WTC11 (cell line): ENCODE measurements at regions not wholly inside any gene's neighbourhood (a gene's known extent, or its start where the extent isn't known, plus 50 kb on each side); places are given as distances from the start of the nearest gene placed in this dataset.

Experiments
- ATAC-seq: fragments of 200-7000 bp; cut with Tn5 transposase; 2 replicates; pipeline ENCODE4 v1.10.0; 2021; ENCODE audit warnings: mild to moderate bottlenecking, moderate library complexity
- CTCF ChIA-PET: fragments of 300-600 bp; sonication (Branson Sonifier 250); formaldehyde crosslinking; loops from one replicate; lab custom pipeline; 2021; ENCODE audit warnings: antibody characterized with exemption; lab: Charles Lee
- POLR2A ChIA-PET: fragments of 350-600 bp; sonication (Branson Sonifier 250); formaldehyde crosslinking; loops from one replicate; lab custom pipeline; 2021; ENCODE audit warnings: antibody characterized with exemption; lab: Charles Lee
- DNase-seq: peaks from one replicate; pipeline ENCODE4 v3.0.0; 2021; ENCODE audit warnings: low spot score
- H3K27ac Mint-ChIP-seq: 2 replicates; pipeline ENCODE4 v1.8.0; 2021; ENCODE audit warnings: mixed read lengths
- H3K27me3 Mint-ChIP-seq: 2 replicates; pipeline ENCODE4 v1.8.0; 2021; ENCODE audit warnings: low read depth, mild to moderate bottlenecking, moderate library complexity, mixed read lengths
- H3K36me3 Mint-ChIP-seq: 2 replicates; pipeline ENCODE4 v1.8.0; 2021; ENCODE audit warnings: mixed read lengths
- H3K4me1 Mint-ChIP-seq: 2 replicates; pipeline ENCODE4 v1.8.0; 2022; ENCODE audit warnings: mixed read lengths
- H3K4me3 Mint-ChIP-seq: 2 replicates; pipeline ENCODE4 v1.8.0; 2021; ENCODE audit warnings: mild to moderate bottlenecking, moderate library complexity, mixed read lengths
- H3K9me3 Mint-ChIP-seq: 2 replicates; pipeline ENCODE4 v1.8.0; 2021; ENCODE audit warnings: mixed read lengths
- ARID4B ChIP-seq: sonication (generic); formaldehyde crosslinking; IDR thresholded peaks from 2 replicates; pipeline ENCODE4 v1.8.0; 2023; ENCODE audit warnings: missing genetic modification reagents, mild to moderate bottlenecking, borderline replicate concordance
- ATF1 ChIP-seq: sonication (generic); formaldehyde crosslinking; IDR thresholded peaks from 2 replicates; pipeline ENCODE4 v1.8.1; 2023; ENCODE audit warnings: mild to moderate bottlenecking, moderate library complexity, missing genetic modification reagents
- CBFB ChIP-seq: sonication (generic); formaldehyde crosslinking; IDR thresholded peaks from 2 replicates; pipeline ENCODE4 v1.8.1; 2022; ENCODE audit warnings: mild to moderate bottlenecking, low read depth, missing genetic modification reagents
- E2F5 ChIP-seq: sonication (generic); formaldehyde crosslinking; IDR thresholded peaks from 2 replicates; pipeline ENCODE4 v1.8.1; 2022; ENCODE audit warnings: mild to moderate bottlenecking, moderate library complexity, missing genetic modification reagents
- ERG ChIP-seq: fragments of 250-450 bp; sonication (Bioruptor Pico); IDR thresholded peaks from 2 replicates; pipeline ENCODE4 v1.8.0; 2021; ENCODE audit warnings: mild to moderate bottlenecking
- ETV6 ChIP-seq: sonication (generic); formaldehyde crosslinking; IDR thresholded peaks from 2 replicates; pipeline ENCODE4 v1.8.1; 2022; ENCODE audit warnings: mild to moderate bottlenecking, missing genetic modification reagents
- FOXJ3 ChIP-seq: sonication (generic); formaldehyde crosslinking; IDR thresholded peaks from 2 replicates; pipeline ENCODE4 v1.9.0; 2021; ENCODE audit warnings: missing genetic modification reagents, mild to moderate bottlenecking, borderline replicate concordance
- HMGXB4 ChIP-seq: sonication (generic); formaldehyde crosslinking; IDR thresholded peaks from 2 replicates; pipeline ENCODE4 v1.8.1; 2023; ENCODE audit warnings: mild to moderate bottlenecking, moderate library complexity, missing genetic modification reagents
- IRF2 ChIP-seq: sonication (generic); formaldehyde crosslinking; IDR thresholded peaks from 2 replicates; pipeline ENCODE4 v1.8.0; 2022; ENCODE audit warnings: low read depth, missing genetic modification reagents, borderline replicate concordance
- MLX ChIP-seq: sonication (generic); formaldehyde crosslinking; IDR thresholded peaks from 2 replicates; pipeline ENCODE4 v1.8.1; 2023; ENCODE audit warnings: mild to moderate bottlenecking, missing genetic modification reagents, moderate library complexity
- MXD4 ChIP-seq: fragments of 250-450 bp; sonication (Bioruptor Pico); IDR thresholded peaks from 2 replicates; pipeline ENCODE4 v1.8.0; 2021; ENCODE audit warnings: mild to moderate bottlenecking, moderate library complexity, borderline replicate concordance
- NFYB ChIP-seq: sonication (generic); formaldehyde crosslinking; conservative IDR thresholded peaks from 2 replicates; pipeline ENCODE4 v1.8.0; 2022; ENCODE audit warnings: low read depth, missing genetic modification reagents
- NR1H2 ChIP-seq: sonication (generic); formaldehyde crosslinking; IDR thresholded peaks from 2 replicates; pipeline ENCODE4 v1.9.0; 2021; ENCODE audit warnings: mild to moderate bottlenecking, moderate library complexity, missing genetic modification reagents
- SMAD4 ChIP-seq: sonication (generic); formaldehyde crosslinking; IDR thresholded peaks from 2 replicates; pipeline ENCODE4 v1.8.0; 2022; ENCODE audit warnings: mild to moderate bottlenecking, missing genetic modification reagents
- USF1 ChIP-seq: sonication (generic); formaldehyde crosslinking; IDR thresholded peaks from 2 replicates; pipeline ENCODE4 v1.8.0; 2022; ENCODE audit warnings: mild to moderate bottlenecking, missing genetic modification reagents
- ZNF138 ChIP-seq: sonication (generic); formaldehyde crosslinking; conservative IDR thresholded peaks from 2 replicates; pipeline ENCODE4 v1.8.1; 2022; ENCODE audit warnings: mild to moderate bottlenecking, moderate library complexity, missing genetic modification reagents
- ZNF263 ChIP-seq: sonication (generic); formaldehyde crosslinking; IDR thresholded peaks from 2 replicates; pipeline ENCODE4 v1.8.1; 2022; ENCODE audit warnings: low read depth, mild to moderate bottlenecking, moderate library complexity, missing genetic modification reagents
- ZNF396 ChIP-seq: fragments of 250-450 bp; sonication (Bioruptor Pico); IDR thresholded peaks from 2 replicates; pipeline ENCODE4 v1.8.0; 2021; ENCODE audit warnings: mild to moderate bottlenecking, moderate library complexity, borderline replicate concordance
- ZSCAN18 ChIP-seq: fragments of 250-450 bp; sonication (Bioruptor Pico); IDR thresholded peaks from 2 replicates; pipeline ENCODE4 v2.1.2; 2022; ENCODE audit warnings: mild to moderate bottlenecking, moderate library complexity

GRCh38 chr2:167475791-167476190 is 587.5 kb downstream of the XIRP2 start (continued):
- TF ChIP-seq E2F5 (CRISPR knock-in tag) (no peak), SMAD4 (CRISPR knock-in tag) (no peak), ETV6 (no peak), ATF1 (CRISPR knock-in tag) (no peak), NFYB (CRISPR knock-in tag) (no peak), FOXJ3 (CRISPR knock-in tag) (no peak), ZNF138 (CRISPR knock-in tag) (no peak)

GRCh38 chr2:167471734-167472133 is 583.5 kb downstream of the XIRP2 start:
- H3K27me3 Mint-ChIP-seq, result no peaks in the 10 kb centered on the region
- no peak for TF ChIP-seq MXD4 (CRISPR knock-in tag)
- TF ChIP-seq, all 79 proteins: peak for 0
- H3K9me3 Mint-ChIP-seq, result no peaks in the 10 kb centered on the region
- ChIA-PET CTCF (interaction anchor here (1.0 kb wide), 1 partner anchor 9 kb away, joined by 3 read pairs; no protein-coding TSS in a partner anchor), POLR2A (interaction anchor here (0.6 to 0.7 kb wide), 2 partner anchors 23 to 178 kb away, joined by 3 to 4 read pairs; no protein-coding TSS in a partner anchor)
- no peaks in the 10 kb centered on the region for H3K36me3 Mint-ChIP-seq
- no peak overlapping the region for H3K4me3 Mint-ChIP-seq
- ATAC-seq, result peak; percentile 91
- peaks cover 21% of the 10 kb centered on the region for H3K4me1 Mint-ChIP-seq
- no peak for DNase-seq
- H3K27ac Mint-ChIP-seq, result no peak overlapping the region

- no peak for DNase-seq
- ChIA-PET POLR2A (interaction anchor here (0.6 to 0.7 kb wide), 2 partner anchors 24 to 177 kb away, joined by 3 to 4 read pairs; no protein-coding TSS in a partner anchor), CTCF (interaction anchor here (1.0 kb wide), 1 partner anchor 9 kb away, joined by 3 read pairs; no protein-coding TSS in a partner anchor)
- peaks cover 21% of the 10 kb centered on the region for H3K4me1 Mint-ChIP-seq
- no peaks in the 10 kb centered on the region for H3K27me3 Mint-ChIP-seq
- no peak overlapping the region for H3K27ac Mint-ChIP-seq
- no peaks in the 10 kb centered on the region for H3K36me3 Mint-ChIP-seq
- ATAC-seq, result no peak
- no peaks in the 10 kb centered on the region for H3K9me3 Mint-ChIP-seq
- no peak overlapping the region for H3K4me3 Mint-ChIP-seq
- TF ChIP-seq ZNF396 (CRISPR knock-in tag) (no peak), ZNF138 (CRISPR knock-in tag) (no peak), ATF1 (CRISPR knock-in tag) (no peak), NFYB (CRISPR knock-in tag) (no peak), USF1 (CRISPR knock-in tag) (no peak), ARID4B (CRISPR knock-in tag) (no peak), IRF2 (CRISPR knock-in tag) (no peak), NR1H2 (no peak), ZSCAN18 (CRISPR knock-in tag) (no peak), ZNF263 (no peak), CBFB (CRISPR knock-in tag) (no peak), FOXJ3 (CRISPR knock-in tag) (no peak), MLX (no peak), ERG (CRISPR knock-in tag) (no peak), HMGXB4 (CRISPR knock-in tag) (no peak)
Measured at GRCh38 chr2:167471332-167471731, 583.1 kb downstream of the XIRP2 start.
